Loucy (cell line): ENCODE measurements at regions not wholly inside any gene's neighbourhood (a gene's known extent, or its start where the extent isn't known, plus 50 kb on each side); places are given as distances from the start of the nearest gene placed in this dataset.
"Not testable (repeated sequence)": the region's sequence is repeated elsewhere in the genome, so short reads cannot be mapped to it uniquely, and the experiment has no call there.

Experiments
- H2AFZ ChIP-seq: fragments of 200-600 bp; sonication (generic); 2 replicates; pipeline ENCODE4 v1.6.0; 2016; ENCODE audit warnings: antibody characterized with exemption, mild to moderate bottlenecking, low read length, moderate library complexity
- H3F3A ChIP-seq: fragments of 200-600 bp; 2 replicates; pipeline ENCODE4 v1.6.0; 2016; ENCODE audit warnings: antibody characterized with exemption, low read depth, mild to moderate bottlenecking
- H3K27me3 ChIP-seq: fragments of 200-600 bp; sonication (generic); 2 replicates; pipeline ENCODE4 v1.6.1; 2014; ENCODE audit warnings: low read length, mild to moderate bottlenecking; ENCODE audit not compliant: insufficient read depth, poor library complexity, severe bottlenecking
- H3K36me3 ChIP-seq: fragments of 200-600 bp; sonication (generic); 2 replicates; pipeline ENCODE4 v1.6.1; 2016; ENCODE audit warnings: low read length; ENCODE audit not compliant: insufficient read depth
- H3K4me1 ChIP-seq: fragments of 200-600 bp; sonication (generic); 2 replicates; pipeline ENCODE4 v1.5.1; 2014; ENCODE audit warnings: low read length, mild to moderate bottlenecking; ENCODE audit not compliant: insufficient read depth, poor library complexity, severe bottlenecking
- H3K4me2 ChIP-seq: fragments of 200-600 bp; sonication (generic); 2 replicates; pipeline ENCODE4 v1.6.0; 2014; ENCODE audit warnings: antibody characterized with exemption, low read length, low read depth, mild to moderate bottlenecking; ENCODE audit not compliant: poor library complexity, severe bottlenecking
- H3K4me3 ChIP-seq: fragments of 200-600 bp; sonication (generic); 2 replicates; pipeline ENCODE4 v1.5.1; 2014; ENCODE audit warnings: low read length, mild to moderate bottlenecking, mixed read lengths; ENCODE audit not compliant: poor library complexity, severe bottlenecking
- H3K79me2 ChIP-seq: fragments of 200-600 bp; sonication (generic); 2 replicates; pipeline ENCODE4 v1.6.1; 2014; ENCODE audit warnings: low read length; ENCODE audit not compliant: insufficient read depth
- H3K9ac ChIP-seq: fragments of 200-600 bp; sonication (generic); 2 replicates; pipeline ENCODE4 v1.6.0; 2014; ENCODE audit warnings: mild to moderate bottlenecking, low read depth, low read length, moderate library complexity; ENCODE audit not compliant: poor library complexity, severe bottlenecking
- H3K9me2 ChIP-seq: fragments of 200-600 bp; sonication (generic); replicated peaks from 2 replicates; pipeline ENCODE4 v1.6.1; 2016; ENCODE audit warnings: low read depth, low read length, mixed read lengths
- H3K9me3 ChIP-seq: fragments of 200-600 bp; sonication (generic); 2 replicates; pipeline ENCODE4 v1.6.1; 2014; ENCODE audit warnings: mild to moderate bottlenecking, antibody characterized with exemption, low read length, low read depth; ENCODE audit not compliant: insufficient read depth
- H4K20me1 ChIP-seq: fragments of 200-600 bp; sonication (generic); 2 replicates; pipeline ENCODE4 v1.6.0; 2014; ENCODE audit warnings: antibody characterized with exemption, low read length, mild to moderate bottlenecking; ENCODE audit not compliant: insufficient read depth, poor library complexity, severe bottlenecking
- EZH2phosphoT487 ChIP-seq: fragments of 200-600 bp; IDR thresholded peaks from 2 replicates; pipeline ENCODE4 v1.6.1; 2018; ENCODE audit warnings: antibody characterized with exemption, mild to moderate bottlenecking, moderate library complexity, borderline replicate concordance
- TF ChIP-seq, protein P1 (sequence below): fragments of 200-600 bp; sonication (generic); conservative IDR thresholded peaks from 2 replicates; pipeline ENCODE4 v1.5.1; 2014; ENCODE audit warnings: mild to moderate bottlenecking, antibody characterized with exemption, low read length

DNA sequence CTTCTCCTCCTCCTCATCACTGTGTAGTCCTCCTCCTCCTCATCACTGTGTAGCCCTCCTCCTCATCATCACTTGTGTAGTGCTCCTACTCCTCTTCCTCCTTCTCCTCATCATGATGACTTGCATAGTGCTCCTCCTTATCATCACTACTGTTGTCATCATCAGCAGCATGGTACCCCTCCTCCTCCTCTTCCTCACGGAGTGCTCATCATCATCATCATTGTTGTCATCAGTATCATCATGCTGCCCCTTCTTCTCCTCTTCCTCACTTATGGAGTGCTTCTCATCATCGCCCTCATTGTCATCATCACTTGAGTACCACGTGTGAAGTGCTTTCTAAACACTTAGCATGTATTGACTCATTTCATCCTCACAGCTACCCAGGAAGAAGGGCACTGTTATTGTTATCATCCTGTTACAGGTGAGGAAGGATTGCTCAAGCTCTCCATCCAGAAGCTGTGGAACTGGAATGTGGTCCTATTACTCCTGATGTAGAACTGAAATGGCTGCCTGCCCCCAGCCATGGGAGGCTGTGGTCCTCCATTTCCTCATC is 122.8 kb upstream of the SHH start:
- no peak overlapping the region for H2AFZ ChIP-seq
- H3K9ac ChIP-seq, result no peak overlapping the region
- no peaks in the 10 kb centered on the region for H3K9me2 ChIP-seq
- H3K4me1 ChIP-seq, result no peaks in the 10 kb centered on the region
- TF ChIP-seq EZH2phosphoT487, result no peak
- TF ChIP-seq, protein P1, sequence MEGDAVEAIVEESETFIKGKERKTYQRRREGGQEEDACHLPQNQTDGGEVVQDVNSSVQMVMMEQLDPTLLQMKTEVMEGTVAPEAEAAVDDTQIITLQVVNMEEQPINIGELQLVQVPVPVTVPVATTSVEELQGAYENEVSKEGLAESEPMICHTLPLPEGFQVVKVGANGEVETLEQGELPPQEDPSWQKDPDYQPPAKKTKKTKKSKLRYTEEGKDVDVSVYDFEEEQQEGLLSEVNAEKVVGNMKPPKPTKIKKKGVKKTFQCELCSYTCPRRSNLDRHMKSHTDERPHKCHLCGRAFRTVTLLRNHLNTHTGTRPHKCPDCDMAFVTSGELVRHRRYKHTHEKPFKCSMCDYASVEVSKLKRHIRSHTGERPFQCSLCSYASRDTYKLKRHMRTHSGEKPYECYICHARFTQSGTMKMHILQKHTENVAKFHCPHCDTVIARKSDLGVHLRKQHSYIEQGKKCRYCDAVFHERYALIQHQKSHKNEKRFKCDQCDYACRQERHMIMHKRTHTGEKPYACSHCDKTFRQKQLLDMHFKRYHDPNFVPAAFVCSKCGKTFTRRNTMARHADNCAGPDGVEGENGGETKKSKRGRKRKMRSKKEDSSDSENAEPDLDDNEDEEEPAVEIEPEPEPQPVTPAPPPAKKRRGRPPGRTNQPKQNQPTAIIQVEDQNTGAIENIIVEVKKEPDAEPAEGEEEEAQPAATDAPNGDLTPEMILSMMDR, result no peak
- no peaks in the 10 kb centered on the region for H4K20me1 ChIP-seq
- H3F3A ChIP-seq, result no peaks in the 10 kb centered on the region
- H3K79me2 ChIP-seq, result no peaks in the 10 kb centered on the region
- no peaks in the 10 kb centered on the region for H3K36me3 ChIP-seq
- H3K9me3 ChIP-seq, result peaks cover 12% of the 10 kb centered on the region; the same call in 1 of the 2 replicates
- no peak overlapping the region for H3K4me2 ChIP-seq
- H3K4me3 ChIP-seq, result no peak overlapping the region
- no peaks in the 10 kb centered on the region for H3K27me3 ChIP-seq

DNA sequence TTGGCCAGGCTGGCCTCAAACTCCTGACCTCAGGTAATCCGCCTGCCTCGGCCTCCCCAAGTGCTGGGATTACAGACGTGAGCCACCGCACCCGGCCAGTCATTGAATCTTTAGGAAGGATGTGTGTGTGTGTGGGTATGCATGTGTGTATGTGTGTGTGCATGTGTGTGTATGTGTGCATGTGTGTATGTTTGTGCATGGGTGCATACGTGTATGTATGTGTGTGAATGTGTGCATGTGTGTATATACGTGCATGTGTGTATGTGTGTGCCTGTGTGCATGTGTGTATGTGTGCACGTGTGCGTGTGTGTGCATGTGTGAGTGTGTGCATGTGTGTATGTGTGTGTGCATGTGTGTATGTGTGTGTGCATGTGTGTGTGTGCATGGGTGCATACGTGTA is 120.1 kb upstream of the SHH start:
- H3K27me3 ChIP-seq, H3K79me2 ChIP-seq, H4K20me1 ChIP-seq, H3K9me3 ChIP-seq, H2AFZ ChIP-seq, H3K36me3 ChIP-seq, H3K4me1 ChIP-seq, H3F3A ChIP-seq, H3K9me2 ChIP-seq, H3K9ac ChIP-seq, H3K4me3 ChIP-seq, H3K4me2 ChIP-seq: not testable (repeated sequence)

DNA sequence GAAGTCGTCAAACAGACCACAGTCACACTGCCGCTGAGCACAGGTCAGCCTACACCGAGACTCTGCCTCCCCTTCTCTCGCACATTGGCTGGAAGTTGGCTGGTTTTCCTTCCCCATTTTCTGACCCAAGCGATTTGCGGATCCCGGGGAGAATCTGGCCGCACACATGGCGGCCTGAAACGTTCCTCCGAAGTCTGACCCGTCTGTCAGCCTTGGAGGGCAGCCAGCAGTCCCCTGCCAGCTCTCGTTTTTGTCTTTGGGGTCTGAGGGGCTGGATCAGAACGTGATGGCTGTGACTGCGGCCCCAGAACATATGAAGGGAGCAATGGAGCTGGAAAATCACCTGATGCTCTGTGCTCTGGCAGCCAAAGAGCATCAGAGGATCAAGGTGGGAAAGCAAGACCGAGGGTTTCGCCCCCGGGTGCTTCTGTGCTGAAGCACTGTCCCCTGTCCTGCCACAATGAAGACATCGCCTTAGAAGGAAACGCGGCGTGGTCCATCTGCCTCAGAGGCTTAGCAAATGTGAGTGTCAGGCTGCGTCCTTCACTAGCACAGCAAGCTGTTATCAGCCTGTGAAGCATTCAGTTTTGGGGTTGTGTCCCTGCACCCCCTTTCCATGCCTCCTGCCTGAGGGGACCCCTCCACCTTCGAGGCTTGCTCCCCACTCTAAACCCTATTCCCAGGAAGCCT is 119.3 kb upstream of the SHH start:
- no peaks in the 10 kb centered on the region for H3K36me3 ChIP-seq
- H3K4me1 ChIP-seq, result no peaks in the 10 kb centered on the region
- peaks cover 8% of the 10 kb centered on the region; the same call in 1 of the 2 replicates for H3K9me3 ChIP-seq
- no peak overlapping the region for H2AFZ ChIP-seq
- no peak overlapping the region for H3K4me2 ChIP-seq
- TF ChIP-seq, protein P1, result no peak
- no peak for TF ChIP-seq EZH2phosphoT487
- H3F3A ChIP-seq, result no peaks in the 10 kb centered on the region
- H4K20me1 ChIP-seq, result no peaks in the 10 kb centered on the region
- H3K9ac ChIP-seq, result no peak overlapping the region
- H3K4me3 ChIP-seq, result no peak overlapping the region
- no peaks in the 10 kb centered on the region for H3K9me2 ChIP-seq
- no peaks in the 10 kb centered on the region for H3K79me2 ChIP-seq
- no peaks in the 10 kb centered on the region for H3K27me3 ChIP-seq

DNA sequence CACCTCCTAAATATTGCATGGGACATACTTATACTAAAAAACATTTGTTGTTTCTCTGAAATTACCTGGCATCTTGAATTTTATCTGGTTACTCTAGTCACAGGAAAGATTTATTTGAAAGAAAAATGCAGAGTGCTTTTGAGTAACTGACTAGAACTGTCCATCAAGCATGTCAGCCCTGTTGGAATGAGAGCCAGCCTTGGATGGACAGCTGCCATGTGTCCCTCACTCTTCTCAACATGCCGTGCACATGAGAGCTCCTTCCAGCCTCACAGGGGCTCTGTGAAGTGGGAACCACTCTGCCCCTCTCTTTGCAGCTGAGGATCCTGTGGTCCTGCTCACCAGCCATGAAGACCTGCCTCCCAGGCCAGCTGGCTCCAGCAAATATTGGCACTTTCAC is 118.3 kb upstream of the SHH start:
- no peak overlapping the region for H2AFZ ChIP-seq
- H3F3A ChIP-seq, result no peaks in the 10 kb centered on the region
- H3K9ac ChIP-seq, result no peak overlapping the region
- H3K4me3 ChIP-seq, result no peak overlapping the region
- peaks cover 8% of the 10 kb centered on the region; the same call in 1 of the 2 replicates for H3K9me3 ChIP-seq
- H3K36me3 ChIP-seq, result no peaks in the 10 kb centered on the region
- H3K9me2 ChIP-seq, result no peaks in the 10 kb centered on the region
- no peak overlapping the region for H3K4me2 ChIP-seq
- no peaks in the 10 kb centered on the region for H3K79me2 ChIP-seq
- no peaks in the 10 kb centered on the region for H3K4me1 ChIP-seq
- TF ChIP-seq EZH2phosphoT487, result no peak
- TF ChIP-seq, protein P1, result no peak
- no peaks in the 10 kb centered on the region for H4K20me1 ChIP-seq
- H3K27me3 ChIP-seq, result no peaks in the 10 kb centered on the region
